HG02588 (cell line): ENCODE measurements at regions not wholly inside any gene's neighbourhood (a gene's known extent, or its start where the extent isn't known, plus 50 kb on each side); places are given as distances from the start of the nearest gene placed in this dataset.
"Not testable (repeated sequence)": the region's sequence is repeated elsewhere in the genome, so short reads cannot be mapped to it uniquely, and the experiment has no call there.

Source experiments
- ATAC-seq: cut with Tn5 transposase; IDR thresholded peaks from one replicate; pipeline ENCODE4 v1.9.1; 2021; ENCODE audit warnings: mild to moderate bottlenecking, moderate library complexity; ENCODE audit not compliant: unreplicated experiment

- ATAC-seq, result no peak
These were observed 73.2 kb downstream of the ZIC4 start for GRCh38 chr3:147333098-147333497.

- ATAC-seq, result no peak
These were observed 77.6 kb downstream of the ZIC4 start for GRCh38 chr3:147328711-147329110.

- ATAC-seq, result no peak
These were observed 82.0 kb downstream of the ZIC4 start for GRCh38 chr3:147324356-147324755.

- no peak for ATAC-seq
These were observed 87.4 kb downstream of the ZIC4 start for GRCh38 chr3:147318900-147319299.

GRCh38 chr3:147317080-147317479 is 89.3 kb downstream of the ZIC4 start:
- not testable (repeated sequence) for ATAC-seq

GRCh38 chr3:147313513-147313912 is 92.8 kb downstream of the ZIC4 start:
- no peak for ATAC-seq

- no peak for ATAC-seq
These were observed 93.5 kb downstream of the ZIC4 start for GRCh38 chr3:147312786-147313280.

GRCh38 chr3:147311716-147312115 is 94.6 kb downstream of the ZIC4 start:
- no peak for ATAC-seq

- no peak for ATAC-seq
These were observed 100.7 kb downstream of the ZIC4 start for GRCh38 chr3:147305533-147306250.

GRCh38 chr3:147304756-147305155 is 101.6 kb downstream of the ZIC4 start:
- ATAC-seq, result no peak

GRCh38 chr3:147301781-147302180 is 104.6 kb downstream of the ZIC4 start:
- ATAC-seq, result no peak

- ATAC-seq, result no peak
These were observed 106.7 kb downstream of the ZIC4 start for GRCh38 chr3:147299656-147300055.

- ATAC-seq, result no peak
These were observed 107.8 kb downstream of the ZIC4 start for GRCh38 chr3:147298511-147298982.

GRCh38 chr3:147297761-147298350 is 108.5 kb downstream of the ZIC4 start:
- no peak for ATAC-seq

GRCh38 chr3:147287370-147287769 is 119.0 kb downstream of the ZIC4 start:
- not testable (repeated sequence) for ATAC-seq

- ATAC-seq, result no peak
These were observed 136.4 kb downstream of the ZIC4 start for GRCh38 chr3:147269907-147270306.

- no peak for ATAC-seq
These were observed 138.9 kb downstream of the ZIC4 start for GRCh38 chr3:147267434-147267833.

- no peak for ATAC-seq
These were observed 148.4 kb downstream of the ZIC4 start for GRCh38 chr3:147257944-147258343.

GRCh38 chr3:147256739-147257138 is 149.6 kb downstream of the ZIC4 start:
- ATAC-seq, result no peak

- no peak for ATAC-seq
These were observed 159.4 kb downstream of the ZIC4 start for GRCh38 chr3:147246906-147247305.

GRCh38 chr3:147245638-147246037 is 160.7 kb downstream of the ZIC4 start:
- not testable (repeated sequence) for ATAC-seq

- not testable (repeated sequence) for ATAC-seq
These were observed 161.3 kb downstream of the ZIC4 start for GRCh38 chr3:147245022-147245421.
